SK-N-SH treated with all-trans-retinoic acid at 6 μM for 48 hours (cell line): ENCODE measurements at regions not wholly inside any gene's neighbourhood (a gene's known extent, or its start where the extent isn't known, plus 50 kb on each side); places are given as distances from the start of the nearest gene placed in this dataset.

Source experiments
- ARNTL ChIP-seq: fragments of 450-650 bp; formaldehyde crosslinking; IDR thresholded peaks from 2 replicates; pipeline ENCODE4 v1.5.0; 2020; ENCODE audit warnings: low read depth, mild to moderate bottlenecking, moderate library complexity, borderline replicate concordance
- BACH2 ChIP-seq: fragments of 250-450 bp; sonication (Bioruptor Pico); IDR thresholded peaks from 2 replicates; pipeline ENCODE4 v1.9.0; 2021; ENCODE audit warnings: mild to moderate bottlenecking, borderline replicate concordance
- ISL1 ChIP-seq: fragments of 250-450 bp; sonication (Bioruptor Pico); IDR thresholded peaks from 2 replicates; pipeline ENCODE4 v2.1.2; 2022; ENCODE audit warnings: mild to moderate bottlenecking, moderate library complexity
- RARB ChIP-seq: fragments of 250-450 bp; sonication (Bioruptor Pico); IDR thresholded peaks from 2 replicates; pipeline ENCODE4 v1.8.0; 2021; ENCODE audit warnings: mild to moderate bottlenecking, moderate library complexity
- TOX ChIP-seq: fragments of 250-450 bp; sonication (Bioruptor Pico); IDR thresholded peaks from 2 replicates; pipeline ENCODE4 v1.8.0; 2021; ENCODE audit warnings: mild to moderate bottlenecking, moderate library complexity, borderline replicate concordance
- ZC3H10 ChIP-seq: fragments of 250-450 bp; sonication (Bioruptor Pico); IDR thresholded peaks from 2 replicates; pipeline ENCODE4 v1.5.1; 2021; ENCODE audit warnings: mild to moderate bottlenecking, moderate library complexity
- ZFP3 ChIP-seq: fragments of 250-450 bp; sonication (Bioruptor Pico); IDR thresholded peaks from 2 replicates; pipeline ENCODE4 v1.5.0; 2020; ENCODE audit warnings: mild to moderate bottlenecking, moderate library complexity
- ZFP30 ChIP-seq: fragments of 450-650 bp; formaldehyde crosslinking; IDR thresholded peaks from 2 replicates; pipeline ENCODE4 v1.5.0; 2022; ENCODE audit warnings: mild to moderate bottlenecking, moderate library complexity
- ZNF565 ChIP-seq: fragments of 450-650 bp; formaldehyde crosslinking; conservative IDR thresholded peaks from 2 replicates; pipeline ENCODE4 v1.5.0; 2020; ENCODE audit warnings: low read depth, mild to moderate bottlenecking, moderate library complexity
- ZNF70 ChIP-seq: fragments of 450-650 bp; formaldehyde crosslinking; IDR thresholded peaks from 2 replicates; pipeline ENCODE4 v1.5.0; 2020; ENCODE audit warnings: mild to moderate bottlenecking, moderate library complexity
- TF ChIP-seq, protein P1 (sequence below): fragments of 250-450 bp; sonication (Bioruptor Pico); IDR thresholded peaks from 2 replicates; pipeline ENCODE4 v1.8.0; 2021; ENCODE audit warnings: low read depth, mild to moderate bottlenecking, moderate library complexity, borderline replicate concordance
- TF ChIP-seq, protein P2 (sequence below): fragments of 250-450 bp; sonication (Bioruptor Pico); IDR thresholded peaks from 2 replicates; pipeline ENCODE4 v1.8.0; 2020; ENCODE audit warnings: mild to moderate bottlenecking, moderate library complexity, borderline replicate concordance
- TF ChIP-seq, protein P3 (sequence below): fragments of 250-450 bp; sonication (Bioruptor Pico); IDR thresholded peaks from 2 replicates; pipeline ENCODE4 v1.5.0; 2020; ENCODE audit warnings: mild to moderate bottlenecking, moderate library complexity

DNA sequence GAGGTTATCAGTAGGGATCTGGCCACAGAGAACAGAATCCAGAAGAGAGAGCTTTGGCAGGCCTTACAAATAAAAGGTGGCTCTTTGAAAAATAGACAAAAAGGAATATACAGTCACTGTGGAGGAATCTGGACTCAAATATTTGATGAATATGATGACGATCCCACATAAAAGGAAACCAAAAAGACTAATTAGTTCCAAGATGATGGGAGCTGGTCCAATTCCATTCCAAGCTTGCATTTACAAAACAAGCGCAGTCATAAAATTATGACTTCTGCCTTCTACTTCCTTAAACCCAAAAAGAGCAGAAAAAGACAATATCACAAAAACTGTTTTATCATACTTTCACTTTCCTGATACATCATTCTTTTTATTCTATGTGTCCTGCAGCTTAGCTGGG lies 285.8 kb downstream of the DIPK2A start:
- TF ChIP-seq ARNTL (CRISPR knock-in tag) (no peak), ZNF70 (CRISPR knock-in tag) (no peak), ISL1 (CRISPR knock-in tag) (no peak), ZC3H10 (CRISPR knock-in tag) (no peak), ZFP30 (no peak), TOX (no peak), ZNF565 (CRISPR knock-in tag) (no peak), RARB (no peak), BACH2 (CRISPR knock-in tag) (no peak), ZFP3 (CRISPR knock-in tag) (no peak)
- TF ChIP-seq, protein P1, sequence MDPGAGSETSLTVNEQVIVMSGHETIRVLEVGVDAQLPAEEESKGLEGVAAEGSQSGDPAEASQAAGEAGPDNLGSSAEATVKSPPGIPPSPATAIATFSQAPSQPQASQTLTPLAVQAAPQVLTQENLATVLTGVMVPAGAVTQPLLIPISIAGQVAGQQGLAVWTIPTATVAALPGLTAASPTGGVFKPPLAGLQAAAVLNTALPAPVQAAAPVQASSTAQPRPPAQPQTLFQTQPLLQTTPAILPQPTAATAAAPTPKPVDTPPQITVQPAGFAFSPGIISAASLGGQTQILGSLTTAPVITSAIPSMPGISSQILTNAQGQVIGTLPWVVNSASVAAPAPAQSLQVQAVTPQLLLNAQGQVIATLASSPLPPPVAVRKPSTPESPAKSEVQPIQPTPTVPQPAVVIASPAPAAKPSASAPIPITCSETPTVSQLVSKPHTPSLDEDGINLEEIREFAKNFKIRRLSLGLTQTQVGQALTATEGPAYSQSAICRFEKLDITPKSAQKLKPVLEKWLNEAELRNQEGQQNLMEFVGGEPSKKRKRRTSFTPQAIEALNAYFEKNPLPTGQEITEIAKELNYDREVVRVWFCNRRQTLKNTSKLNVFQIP (CRISPR knock-in tag): no peak
- TF ChIP-seq, protein P2, sequence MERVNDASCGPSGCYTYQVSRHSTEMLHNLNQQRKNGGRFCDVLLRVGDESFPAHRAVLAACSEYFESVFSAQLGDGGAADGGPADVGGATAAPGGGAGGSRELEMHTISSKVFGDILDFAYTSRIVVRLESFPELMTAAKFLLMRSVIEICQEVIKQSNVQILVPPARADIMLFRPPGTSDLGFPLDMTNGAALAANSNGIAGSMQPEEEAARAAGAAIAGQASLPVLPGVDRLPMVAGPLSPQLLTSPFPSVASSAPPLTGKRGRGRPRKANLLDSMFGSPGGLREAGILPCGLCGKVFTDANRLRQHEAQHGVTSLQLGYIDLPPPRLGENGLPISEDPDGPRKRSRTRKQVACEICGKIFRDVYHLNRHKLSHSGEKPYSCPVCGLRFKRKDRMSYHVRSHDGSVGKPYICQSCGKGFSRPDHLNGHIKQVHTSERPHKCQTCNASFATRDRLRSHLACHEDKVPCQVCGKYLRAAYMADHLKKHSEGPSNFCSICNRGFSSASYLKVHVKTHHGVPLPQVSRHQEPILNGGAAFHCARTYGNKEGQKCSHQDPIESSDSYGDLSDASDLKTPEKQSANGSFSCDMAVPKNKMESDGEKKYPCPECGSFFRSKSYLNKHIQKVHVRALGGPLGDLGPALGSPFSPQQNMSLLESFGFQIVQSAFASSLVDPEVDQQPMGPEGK (CRISPR knock-in tag): no peak
- TF ChIP-seq, protein P3, sequence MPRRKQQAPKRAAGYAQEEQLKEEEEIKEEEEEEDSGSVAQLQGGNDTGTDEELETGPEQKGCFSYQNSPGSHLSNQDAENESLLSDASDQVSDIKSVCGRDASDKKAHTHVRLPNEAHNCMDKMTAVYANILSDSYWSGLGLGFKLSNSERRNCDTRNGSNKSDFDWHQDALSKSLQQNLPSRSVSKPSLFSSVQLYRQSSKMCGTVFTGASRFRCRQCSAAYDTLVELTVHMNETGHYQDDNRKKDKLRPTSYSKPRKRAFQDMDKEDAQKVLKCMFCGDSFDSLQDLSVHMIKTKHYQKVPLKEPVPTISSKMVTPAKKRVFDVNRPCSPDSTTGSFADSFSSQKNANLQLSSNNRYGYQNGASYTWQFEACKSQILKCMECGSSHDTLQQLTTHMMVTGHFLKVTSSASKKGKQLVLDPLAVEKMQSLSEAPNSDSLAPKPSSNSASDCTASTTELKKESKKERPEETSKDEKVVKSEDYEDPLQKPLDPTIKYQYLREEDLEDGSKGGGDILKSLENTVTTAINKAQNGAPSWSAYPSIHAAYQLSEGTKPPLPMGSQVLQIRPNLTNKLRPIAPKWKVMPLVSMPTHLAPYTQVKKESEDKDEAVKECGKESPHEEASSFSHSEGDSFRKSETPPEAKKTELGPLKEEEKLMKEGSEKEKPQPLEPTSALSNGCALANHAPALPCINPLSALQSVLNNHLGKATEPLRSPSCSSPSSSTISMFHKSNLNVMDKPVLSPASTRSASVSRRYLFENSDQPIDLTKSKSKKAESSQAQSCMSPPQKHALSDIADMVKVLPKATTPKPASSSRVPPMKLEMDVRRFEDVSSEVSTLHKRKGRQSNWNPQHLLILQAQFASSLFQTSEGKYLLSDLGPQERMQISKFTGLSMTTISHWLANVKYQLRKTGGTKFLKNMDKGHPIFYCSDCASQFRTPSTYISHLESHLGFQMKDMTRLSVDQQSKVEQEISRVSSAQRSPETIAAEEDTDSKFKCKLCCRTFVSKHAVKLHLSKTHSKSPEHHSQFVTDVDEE (CRISPR knock-in tag): no peak
